Neuron (in vitro differentiated cells): ENCODE measurements at regions not wholly inside any gene's neighbourhood (a gene's known extent, or its start where the extent isn't known, plus 50 kb on each side); places are given as distances from the start of the nearest gene placed in this dataset.
"Not testable (repeated sequence)": the region's sequence is repeated elsewhere in the genome, so short reads cannot be mapped to it uniquely, and the experiment has no call there.

ENCODE experiments used
- H2AFZ ChIP-seq: one replicate; pipeline ENCODE4 v1.6.1; 2013; ENCODE audit warnings: low read depth, mild to moderate bottlenecking, inconsistent platforms, low read length, moderate library complexity
- H3K27me3 ChIP-seq: one replicate; pipeline ENCODE4 v1.6.1; 2013; ENCODE audit warnings: low read length; ENCODE audit not compliant: insufficient read depth
- H3K36me3 ChIP-seq: one replicate; pipeline ENCODE4 v1.6.1; 2013; ENCODE audit warnings: low read length; ENCODE audit not compliant: insufficient read depth
- H3K4me1 ChIP-seq: one replicate; pipeline ENCODE4 v1.6.1; 2013; ENCODE audit warnings: low read length; ENCODE audit not compliant: insufficient read depth
- H3K4me3 ChIP-seq: 2 replicates; pipeline ENCODE4 v1.5.1; 2013; ENCODE audit warnings: mild to moderate bottlenecking, low read length, moderate library complexity
- H3K9me3 ChIP-seq: one replicate; pipeline ENCODE4 v1.6.1; 2013; ENCODE audit warnings: low read length

DNA sequence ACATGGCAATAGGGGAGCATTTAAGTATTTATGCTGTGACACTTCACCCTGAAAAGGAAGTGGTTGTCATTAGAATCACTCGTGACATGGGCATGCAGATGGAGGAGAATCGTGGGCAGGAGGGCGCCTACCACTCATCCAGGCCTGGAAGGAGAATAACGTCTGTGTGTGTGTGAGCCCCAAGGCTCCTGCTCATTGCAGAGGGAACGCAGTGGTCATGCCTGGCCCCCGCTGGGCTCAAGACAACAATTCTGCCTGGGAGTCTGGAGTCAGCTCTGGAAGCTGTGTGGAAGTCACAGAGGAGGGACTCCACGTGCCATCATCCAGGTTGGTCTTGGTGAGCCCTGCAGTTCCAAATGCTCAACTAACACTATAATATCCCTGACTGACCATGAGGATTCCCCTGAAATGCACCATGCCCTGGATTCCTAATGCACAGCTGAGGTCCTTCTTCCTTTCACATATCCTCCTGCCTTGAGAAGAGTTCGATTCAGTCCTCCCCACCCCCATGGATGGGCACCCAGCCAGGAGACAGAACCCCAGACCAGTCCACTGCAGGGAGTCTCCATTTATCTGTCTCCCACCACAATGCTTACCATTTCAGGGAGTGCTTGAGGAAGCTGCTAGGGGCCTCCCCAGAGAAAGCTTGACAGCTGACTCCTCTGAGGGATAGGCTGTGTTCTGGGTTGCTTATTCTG lies 446.9 kb upstream of the B3GAT1 start:
- no peaks in the 10 kb centered on the region for H3K9me3 ChIP-seq

DNA sequence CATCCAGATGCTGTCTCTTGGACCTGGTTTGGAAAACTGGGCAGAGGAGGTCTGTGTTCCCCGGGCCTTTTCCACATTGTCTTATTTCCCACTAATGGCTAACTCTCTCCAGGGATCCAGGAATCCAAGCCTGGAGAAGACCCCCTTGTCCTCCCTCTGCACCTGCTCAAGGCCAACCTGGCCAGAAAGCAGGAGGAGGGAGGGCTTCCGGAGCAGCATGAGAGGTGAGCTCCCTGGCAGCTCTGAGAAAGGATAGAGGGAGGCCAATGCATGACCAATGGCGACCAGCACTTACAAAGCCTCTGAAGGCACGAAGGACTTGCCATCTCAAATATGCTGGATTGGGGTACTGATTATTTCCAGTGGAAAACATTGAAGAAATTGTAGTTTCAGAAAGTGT lies 445.0 kb upstream of the B3GAT1 start:
- no peaks in the 10 kb centered on the region for H3K27me3 ChIP-seq
- no peak overlapping the region for H2AFZ ChIP-seq
- no peaks in the 10 kb centered on the region for H3K9me3 ChIP-seq
- H3K4me1 ChIP-seq, result no peaks in the 10 kb centered on the region
- H3K36me3 ChIP-seq, result no peaks in the 10 kb centered on the region
- H3K4me3 ChIP-seq, result no peak overlapping the region

More for the DNA sequence above, 446.9 kb upstream of the B3GAT1 start:
- Histone ChIP-seq H3K4me3 (no peak overlapping the region), H2AFZ (no peak overlapping the region), H3K36me3 (no peaks in the 10 kb centered on the region), H3K27me3 (no peaks in the 10 kb centered on the region), H3K4me1 (no peaks in the 10 kb centered on the region)

DNA sequence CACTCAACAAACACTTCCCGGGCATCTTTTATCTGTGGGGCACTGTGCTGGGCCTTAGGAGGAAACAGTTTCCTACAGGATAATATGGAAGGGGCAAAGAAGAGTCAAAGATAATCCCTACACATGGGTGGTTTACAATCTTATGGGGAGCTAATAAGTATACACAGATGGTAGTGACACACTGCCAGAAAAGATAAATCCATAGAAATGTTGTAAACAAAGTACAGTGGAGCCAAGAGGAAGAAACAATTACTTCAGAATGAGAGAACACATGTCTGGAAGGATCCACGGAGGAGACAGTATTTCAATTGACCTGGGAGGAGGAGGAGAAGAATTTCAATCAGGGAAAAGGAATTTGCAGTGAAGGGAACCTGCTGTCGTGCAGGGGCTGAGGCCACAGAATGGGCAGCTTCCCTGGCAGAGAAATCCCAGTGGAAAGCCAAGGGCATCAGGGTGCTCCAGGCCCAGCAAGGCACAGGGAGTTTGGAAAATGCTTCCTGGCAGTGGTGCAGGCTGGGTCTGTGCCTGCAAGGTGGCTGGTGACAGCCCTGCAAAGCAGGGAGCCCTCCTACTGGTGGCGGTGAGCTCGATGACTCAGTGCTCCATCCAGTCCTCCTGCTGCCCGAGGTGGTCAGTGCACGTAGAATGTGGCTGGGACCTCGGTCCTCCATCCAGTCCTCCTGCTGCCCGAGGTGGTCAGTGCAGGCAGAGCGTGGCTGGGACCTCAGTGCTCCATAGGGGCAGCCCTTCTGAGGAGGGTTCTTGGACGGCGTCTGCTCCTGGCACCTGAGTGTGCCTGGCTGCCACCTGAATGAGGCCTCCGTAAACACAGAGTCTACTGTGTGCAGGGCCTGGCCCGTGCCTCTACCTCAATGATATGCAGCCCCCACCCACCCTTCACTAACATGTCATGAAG lies 444.3 kb upstream of the B3GAT1 start:
- Histone ChIP-seq H3K4me3 (no peak overlapping the region), H3K27me3 (no peaks in the 10 kb centered on the region), H2AFZ (no peak overlapping the region), H3K9me3 (no peaks in the 10 kb centered on the region), H3K36me3 (no peaks in the 10 kb centered on the region), H3K4me1 (no peaks in the 10 kb centered on the region)

DNA sequence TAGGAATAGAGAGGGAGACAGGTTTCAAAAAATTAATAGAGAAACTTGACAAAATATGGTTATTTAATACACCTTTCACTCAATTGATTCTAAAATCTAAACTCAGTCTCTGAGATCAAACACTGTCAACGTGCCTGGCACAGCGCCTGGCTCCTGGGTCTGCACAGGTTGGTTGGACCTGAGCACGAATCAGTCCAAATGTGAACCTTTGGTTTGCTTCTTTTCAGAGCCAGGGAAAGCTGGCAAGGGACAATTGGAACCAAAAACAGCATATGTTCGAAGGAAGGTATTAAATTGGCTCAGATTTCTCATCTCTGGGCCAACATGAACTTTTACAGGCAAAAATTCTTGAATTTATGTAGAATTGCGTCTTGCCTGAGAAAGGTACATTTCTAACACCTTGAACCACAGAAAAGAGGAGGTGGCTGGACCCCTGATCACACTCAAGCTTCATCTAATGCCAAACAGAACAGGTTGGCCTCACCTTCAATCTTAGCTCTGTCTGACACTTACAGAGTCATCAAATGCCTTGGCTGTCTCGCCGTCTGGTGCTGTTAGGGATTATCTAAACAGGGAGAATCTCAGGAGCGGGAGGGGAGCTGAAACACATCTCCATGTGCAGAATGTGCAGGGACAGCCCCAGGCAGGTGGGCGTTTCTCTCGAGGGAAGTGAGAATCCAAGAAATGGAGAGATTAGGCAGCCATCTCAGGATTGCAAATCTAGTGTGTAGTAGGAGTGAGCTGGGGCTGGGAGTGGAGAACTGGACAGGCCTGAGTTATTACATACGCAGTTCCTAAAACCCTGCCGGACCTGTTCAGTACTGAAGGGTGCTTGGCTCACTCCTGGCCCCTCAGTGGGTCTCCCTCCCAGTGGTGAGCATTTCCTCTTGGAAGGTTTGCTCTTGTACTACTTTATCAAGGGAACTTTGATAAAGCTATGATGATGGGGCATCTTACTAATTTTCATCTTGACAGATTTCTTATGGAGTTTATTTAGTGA lies 442.2 kb upstream of the B3GAT1 start:
- Histone ChIP-seq H2AFZ (no peak overlapping the region), H3K27me3 (no peaks in the 10 kb centered on the region), H3K4me1 (no peaks in the 10 kb centered on the region), H3K4me3 (no peak overlapping the region), H3K36me3 (no peaks in the 10 kb centered on the region), H3K9me3 (no peaks in the 10 kb centered on the region)

DNA sequence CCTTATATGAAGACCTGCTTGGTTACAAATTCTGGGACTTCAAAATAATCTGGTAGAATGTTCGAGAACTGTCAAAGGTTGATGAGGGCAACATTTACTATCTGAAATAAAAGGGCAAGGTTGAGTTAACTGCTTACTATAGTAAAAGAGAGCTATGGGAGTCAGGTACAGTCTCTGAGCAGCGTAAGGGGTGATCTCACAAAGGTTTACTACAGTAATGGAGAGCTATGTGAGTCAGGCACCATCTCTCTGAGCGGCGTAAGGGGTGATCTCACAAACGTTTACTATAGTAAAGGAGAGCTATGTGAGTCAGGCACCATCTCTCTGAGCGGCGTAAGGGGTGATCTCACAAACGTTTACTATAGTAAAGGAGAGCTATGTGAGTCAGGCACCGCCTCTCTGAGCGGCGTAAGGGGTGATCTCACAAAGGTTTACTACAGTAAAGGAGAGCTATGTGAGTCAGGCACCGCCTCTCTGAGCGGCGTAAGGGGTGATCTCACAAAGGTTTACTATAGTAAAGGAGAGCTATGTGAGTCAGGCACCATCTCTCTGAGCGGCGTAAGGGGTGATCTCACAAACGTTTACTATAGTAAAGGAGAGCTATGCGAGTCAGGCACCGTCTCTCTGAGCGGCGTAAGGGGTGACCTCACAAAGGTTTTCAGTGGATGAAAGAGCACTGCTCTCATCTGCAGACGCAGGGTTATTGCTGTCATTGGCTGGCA lies 439.6 kb upstream of the B3GAT1 start:
- H3K27me3 ChIP-seq, H3K4me3 ChIP-seq, H3K9me3 ChIP-seq, H3K36me3 ChIP-seq, H2AFZ ChIP-seq, H3K4me1 ChIP-seq: not testable (repeated sequence)

DNA sequence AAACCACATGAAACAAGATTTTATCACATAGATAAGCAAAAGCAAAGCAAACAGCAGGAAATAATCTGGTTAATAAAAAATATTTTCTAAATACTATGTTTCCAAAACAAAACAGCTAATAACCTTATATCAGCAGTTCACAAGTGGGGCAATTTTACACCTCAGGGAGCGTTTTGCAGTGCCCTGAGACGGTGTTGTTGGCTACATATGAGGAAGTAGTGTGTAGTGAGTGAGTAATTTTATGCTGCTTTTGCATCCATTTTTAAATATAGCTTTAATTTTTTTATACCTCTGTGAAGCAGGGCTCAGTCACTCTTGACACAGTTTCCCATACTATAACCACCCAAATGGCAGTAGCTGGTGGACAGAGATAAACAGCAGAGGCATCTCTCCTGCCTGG lies 438.5 kb upstream of the B3GAT1 start:
- H3K4me1 ChIP-seq, result no peaks in the 10 kb centered on the region
- H3K4me3 ChIP-seq, result no peak overlapping the region
- no peaks in the 10 kb centered on the region for H3K9me3 ChIP-seq
- no peaks in the 10 kb centered on the region for H3K27me3 ChIP-seq
- no peaks in the 10 kb centered on the region for H3K36me3 ChIP-seq
- no peak overlapping the region for H2AFZ ChIP-seq

DNA sequence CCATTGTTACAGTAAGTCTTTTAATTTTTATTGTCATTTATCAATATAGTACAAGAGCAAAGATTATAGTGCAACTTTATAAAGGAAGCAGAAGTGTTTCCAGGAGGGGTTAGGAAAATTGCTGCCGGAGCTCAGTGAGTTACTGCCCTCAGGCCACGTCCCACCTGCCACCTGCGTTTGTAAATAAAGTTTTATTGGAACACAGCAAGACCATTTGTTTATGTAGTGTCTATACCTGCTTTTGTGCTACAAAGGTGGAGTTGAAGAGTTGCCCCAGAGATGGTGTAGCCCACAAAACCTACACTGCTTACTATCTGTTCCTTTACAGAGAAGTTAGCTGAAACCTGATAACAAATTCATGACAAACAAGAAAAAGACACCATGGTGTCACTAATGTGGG lies 437.8 kb upstream of the B3GAT1 start:
- Histone ChIP-seq H3K27me3 (no peaks in the 10 kb centered on the region), H3K4me3 (no peak overlapping the region), H3K36me3 (no peaks in the 10 kb centered on the region), H2AFZ (no peak overlapping the region), H3K9me3 (no peaks in the 10 kb centered on the region), H3K4me1 (no peaks in the 10 kb centered on the region)

DNA sequence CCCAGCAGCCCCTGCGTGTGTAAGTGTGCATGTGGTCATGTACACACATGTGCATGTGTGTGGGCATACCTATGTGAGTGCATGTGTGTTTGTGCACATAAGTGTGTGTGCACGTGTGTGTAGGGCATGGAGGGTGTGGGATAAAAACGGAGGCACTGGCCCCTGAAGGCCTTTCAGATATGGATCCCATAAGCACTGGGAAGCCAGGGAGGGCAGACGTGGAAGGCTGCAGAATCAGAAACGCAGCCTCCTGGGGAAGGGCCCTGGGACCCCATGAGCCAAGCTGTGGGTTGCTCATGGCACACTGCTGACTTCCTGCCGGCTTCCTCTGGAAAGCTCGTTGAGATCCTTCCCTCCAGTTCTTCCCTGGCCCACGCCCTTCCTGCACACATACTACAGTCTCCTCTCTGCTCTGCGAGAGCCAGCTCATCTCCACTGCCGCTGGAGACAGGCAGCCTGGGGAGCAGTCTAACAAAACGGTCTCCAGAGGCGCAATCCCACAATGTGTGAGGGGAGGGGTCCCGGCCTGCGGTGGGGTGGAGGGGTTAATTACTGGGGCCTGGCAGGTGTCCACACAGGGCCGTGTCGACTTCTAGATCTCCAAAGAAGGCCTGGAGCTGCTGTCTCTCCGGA lies 435.2 kb upstream of the B3GAT1 start:
- no peaks in the 10 kb centered on the region for H3K36me3 ChIP-seq
- H3K27me3 ChIP-seq, result no peaks in the 10 kb centered on the region
- no peak overlapping the region for H2AFZ ChIP-seq
- H3K4me1 ChIP-seq, result no peaks in the 10 kb centered on the region
- no peaks in the 10 kb centered on the region for H3K9me3 ChIP-seq
- H3K4me3 ChIP-seq, result no peak overlapping the region

DNA sequence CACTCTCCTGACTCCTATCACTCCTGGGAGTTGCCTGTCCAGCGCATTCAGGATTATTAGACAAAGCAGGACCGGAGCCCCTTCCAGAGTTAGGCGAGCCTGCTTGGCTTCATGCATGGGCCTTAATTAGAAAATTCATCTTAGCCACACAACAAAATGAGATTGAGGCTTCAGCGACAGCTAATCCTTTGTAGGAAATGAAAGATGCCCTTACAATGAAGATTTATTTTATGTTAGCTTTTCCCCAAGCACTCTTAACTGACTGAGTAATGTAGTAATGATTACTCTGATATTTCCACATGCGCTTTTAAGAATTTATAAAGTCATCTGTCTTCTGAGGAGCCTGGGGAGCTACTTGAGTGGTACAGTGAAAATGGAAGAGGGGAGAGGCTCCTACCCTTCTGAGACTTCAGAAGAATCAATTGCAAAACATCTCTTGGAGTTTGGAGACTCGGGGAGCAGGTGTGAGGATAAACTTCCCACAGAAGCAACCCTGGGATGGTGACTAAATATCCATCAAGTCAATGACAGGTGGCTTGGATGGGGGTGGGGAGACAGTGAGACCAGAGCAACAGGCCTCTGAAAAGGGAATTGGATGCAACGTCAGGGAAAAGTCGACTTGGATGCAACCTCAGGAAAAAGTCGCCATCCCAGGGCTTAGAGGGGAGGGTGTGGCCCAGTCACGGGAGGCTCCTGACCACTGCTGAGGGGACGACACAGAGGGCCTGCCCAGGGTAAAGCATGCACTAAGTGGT lies 434.5 kb upstream of the B3GAT1 start:
- Histone ChIP-seq H3K4me3 (no peak overlapping the region), H3K36me3 (no peaks in the 10 kb centered on the region)

DNA sequence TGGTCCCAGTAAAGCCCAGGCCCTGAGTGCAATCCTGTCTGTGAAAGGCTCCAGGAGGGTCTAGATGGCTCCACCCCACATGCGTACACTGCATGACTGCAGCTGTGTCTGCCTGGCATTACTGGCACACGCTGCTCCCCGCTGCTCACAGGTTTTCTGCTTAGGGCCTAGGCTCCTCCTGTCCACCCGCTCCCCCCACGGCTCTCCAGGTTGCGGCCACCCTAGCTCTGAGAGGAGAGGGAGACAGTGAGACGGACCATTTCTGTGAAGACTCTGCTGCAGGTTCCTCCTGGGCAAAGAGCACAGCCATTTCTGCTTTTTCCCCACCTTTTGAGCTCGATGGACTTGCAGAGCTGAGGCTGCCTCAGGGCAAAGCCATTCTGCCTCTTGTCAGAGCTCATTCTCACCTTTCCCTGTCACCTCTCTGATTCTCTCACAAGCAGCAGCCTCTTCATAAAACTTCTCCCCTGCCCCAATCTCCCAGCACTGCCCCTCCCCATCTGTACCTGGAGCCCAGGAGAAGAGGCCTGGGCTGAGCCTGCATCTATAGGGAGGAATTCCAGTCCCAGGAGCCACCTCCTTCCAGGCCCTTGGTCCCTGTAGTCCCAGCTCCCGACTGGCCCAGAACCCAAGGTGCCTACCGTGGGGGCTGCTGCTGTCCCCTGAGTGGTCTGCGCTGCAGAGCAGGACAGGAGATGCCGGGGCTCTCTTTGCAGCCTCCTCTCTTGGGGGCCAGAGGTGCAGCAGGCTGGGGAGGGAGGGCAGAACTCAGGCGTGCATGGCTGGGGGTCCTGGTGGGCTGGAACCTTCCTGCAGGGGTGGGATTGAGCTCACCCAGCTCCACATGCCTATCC lies 433.7 kb upstream of the B3GAT1 start:
- H3K4me1 ChIP-seq, result no peaks in the 10 kb centered on the region

More for the DNA sequence above, 434.5 kb upstream of the B3GAT1 start:
- no peak overlapping the region for H2AFZ ChIP-seq
- H3K9me3 ChIP-seq, result no peaks in the 10 kb centered on the region
- no peaks in the 10 kb centered on the region for H3K27me3 ChIP-seq
- H3K4me1 ChIP-seq, result no peaks in the 10 kb centered on the region

DNA sequence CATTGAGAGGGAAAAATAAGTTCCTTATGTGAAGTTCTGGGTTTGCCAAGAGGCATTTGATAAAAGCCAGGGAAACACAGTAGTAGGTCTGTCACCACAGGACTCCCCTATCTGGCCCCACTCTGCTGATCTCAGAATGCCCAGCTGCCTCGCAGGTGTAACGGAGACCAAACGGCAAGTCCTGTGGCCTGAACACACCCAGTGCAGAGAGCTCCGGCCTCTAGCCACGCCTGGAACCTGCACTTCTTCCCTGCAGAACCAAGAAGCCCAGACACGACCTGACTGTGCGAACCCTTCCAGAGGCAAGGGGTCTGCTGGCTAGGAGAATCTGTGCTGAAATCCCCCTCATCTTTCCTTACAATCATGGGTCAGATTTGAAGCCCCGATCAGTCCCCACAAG lies 432.8 kb upstream of the B3GAT1 start:
- no peak overlapping the region for H2AFZ ChIP-seq
- H3K27me3 ChIP-seq, result no peaks in the 10 kb centered on the region
- H3K36me3 ChIP-seq, result no peaks in the 10 kb centered on the region
- H3K4me1 ChIP-seq, result no peaks in the 10 kb centered on the region
- H3K9me3 ChIP-seq, result no peaks in the 10 kb centered on the region
- no peak overlapping the region for H3K4me3 ChIP-seq

More for the DNA sequence above, 433.7 kb upstream of the B3GAT1 start:
- Histone ChIP-seq H3K36me3 (no peaks in the 10 kb centered on the region), H2AFZ (no peak overlapping the region), H3K9me3 (no peaks in the 10 kb centered on the region), H3K27me3 (no peaks in the 10 kb centered on the region), H3K4me3 (no peak overlapping the region)
